HCT116 (cell line): ENCODE measurements at regions not wholly inside any gene's neighbourhood (a gene's known extent, or its start where the extent isn't known, plus 50 kb on each side); places are given as distances from the start of the nearest gene placed in this dataset.

Experiments
- POLR2A ChIP-seq: IDR thresholded peaks from 2 replicates; pipeline ENCODE4 v1.7.0; 2011; ENCODE audit warnings: borderline replicate concordance; ENCODE audit not compliant: insufficient read depth, insufficient read length; ENCODE audit errors: extremely low read depth
- POLR2AphosphoS5 ChIP-seq: IDR thresholded peaks from 2 replicates; pipeline ENCODE4 v1.6.1; 2011; ENCODE audit warnings: mild to moderate bottlenecking, low read depth, low read length, moderate library complexity
- RAD21 ChIP-seq: IDR thresholded peaks from 2 replicates; pipeline ENCODE4 v1.6.1; 2012; ENCODE audit warnings: low read depth, mild to moderate bottlenecking
- TF ChIP-seq, protein P1 (sequence below), 3 experiments: fragments of 200-600 bp in 1 of 3; sonication (generic) in 1 of 3; IDR thresholded peaks in 2 of 3; conservative IDR thresholded peaks in 1 of 3; 2 replicates each; pipeline ENCODE4 v1.5.1; 2012 to 2017; ENCODE audit warnings: low read depth in 2 of 3, low read length in 2 of 3, antibody characterized with exemption in 1 of 3, borderline replicate concordance in 1 of 3, control low read depth in 1 of 3, mild to moderate bottlenecking in 1 of 3, mixed read lengths in 1 of 3, mixed run types in 1 of 3, moderate library complexity in 1 of 3; ENCODE audit not compliant: insufficient read depth in 1 of 3
- TF ChIP-seq, protein P2 (sequence below): IDR thresholded peaks from 2 replicates; pipeline ENCODE4 v1.6.1; 2012

DNA sequence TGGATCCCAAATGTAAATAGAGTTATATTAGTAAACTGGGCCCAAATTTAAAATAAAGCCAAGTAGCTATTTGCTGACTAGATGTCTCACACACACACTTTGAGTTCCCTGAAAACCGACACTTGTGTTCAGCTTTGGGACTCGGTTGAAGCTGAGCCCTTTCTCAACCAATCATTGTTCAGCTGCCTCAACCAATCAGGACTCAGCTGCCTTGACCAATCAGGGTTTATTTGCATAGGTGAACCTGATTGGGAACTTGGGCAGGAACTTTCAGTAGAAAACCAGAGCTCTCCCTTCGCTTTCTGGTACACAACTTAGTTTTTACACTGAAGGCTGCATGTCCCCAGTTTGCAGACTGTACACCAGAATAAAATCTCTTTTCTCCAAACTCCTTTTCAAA is 301.7 kb downstream of the FOXA2 start:
- TF ChIP-seq, protein P1, sequence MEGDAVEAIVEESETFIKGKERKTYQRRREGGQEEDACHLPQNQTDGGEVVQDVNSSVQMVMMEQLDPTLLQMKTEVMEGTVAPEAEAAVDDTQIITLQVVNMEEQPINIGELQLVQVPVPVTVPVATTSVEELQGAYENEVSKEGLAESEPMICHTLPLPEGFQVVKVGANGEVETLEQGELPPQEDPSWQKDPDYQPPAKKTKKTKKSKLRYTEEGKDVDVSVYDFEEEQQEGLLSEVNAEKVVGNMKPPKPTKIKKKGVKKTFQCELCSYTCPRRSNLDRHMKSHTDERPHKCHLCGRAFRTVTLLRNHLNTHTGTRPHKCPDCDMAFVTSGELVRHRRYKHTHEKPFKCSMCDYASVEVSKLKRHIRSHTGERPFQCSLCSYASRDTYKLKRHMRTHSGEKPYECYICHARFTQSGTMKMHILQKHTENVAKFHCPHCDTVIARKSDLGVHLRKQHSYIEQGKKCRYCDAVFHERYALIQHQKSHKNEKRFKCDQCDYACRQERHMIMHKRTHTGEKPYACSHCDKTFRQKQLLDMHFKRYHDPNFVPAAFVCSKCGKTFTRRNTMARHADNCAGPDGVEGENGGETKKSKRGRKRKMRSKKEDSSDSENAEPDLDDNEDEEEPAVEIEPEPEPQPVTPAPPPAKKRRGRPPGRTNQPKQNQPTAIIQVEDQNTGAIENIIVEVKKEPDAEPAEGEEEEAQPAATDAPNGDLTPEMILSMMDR (IDR thresholded peaks at IDR 0.05 in 2 of 3, conservative IDR thresholded peaks at IDR 0.05 in 1 of 3; ENCODE audit: borderline replicate concordance in 1 of 3, insufficient read depth in 1 of 3, low read depth in 2 of 3, low read length in 2 of 3), result no peak
- TF ChIP-seq POLR2A (no peak), POLR2AphosphoS5 (no peak), RAD21 (no peak)
- TF ChIP-seq, protein P2, sequence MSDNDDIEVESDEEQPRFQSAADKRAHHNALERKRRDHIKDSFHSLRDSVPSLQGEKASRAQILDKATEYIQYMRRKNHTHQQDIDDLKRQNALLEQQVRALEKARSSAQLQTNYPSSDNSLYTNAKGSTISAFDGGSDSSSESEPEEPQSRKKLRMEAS, result no peak
